ENCODE measurements at regions not wholly inside any gene's neighbourhood (a gene's known extent, or its start where the extent isn't known, plus 50 kb on each side); places are given as distances from the start of the nearest gene placed in this dataset.
A peak's percentile ranks its signal among the peaks of the same experiment; 100 is the strongest.

GRCh38 chr16:80356365-80356764, 184.4 kb upstream of the DYNLRB2 start:
- Mint-ChIP-seq H3K4me1 (no peaks in the 10 kb centered on the region), H3K9me3 (no peaks in the 10 kb centered on the region), H3K27me3 (peaks cover 5% of the 10 kb centered on the region), H3K27ac (no peak overlapping the region), H3K36me3 (ENCODE audit: low read depth) (no peaks in the 10 kb centered on the region), H3K4me3 (no peak overlapping the region)
- no peak for ATAC-seq (replicated peaks)

- peaks cover 12% of the 10 kb centered on the region for H3K27me3 Mint-ChIP-seq
Observed at GRCh38 chr16:80355335-80355734, 185.5 kb upstream of the DYNLRB2 start.

GRCh38 chr16:80350061-80350460, 190.7 kb upstream of the DYNLRB2 start:
- Mint-ChIP-seq H3K27ac (no peak overlapping the region), H3K4me1 (no peaks in the 10 kb centered on the region), H3K4me3 (no peak overlapping the region), H3K9me3 (no peaks in the 10 kb centered on the region), H3K27me3 (peaks cover 10% of the 10 kb centered on the region), H3K36me3 (ENCODE audit: low read depth) (no peaks in the 10 kb centered on the region)
- ATAC-seq (replicated peaks) = no peak

More at GRCh38 chr16:80355335-80355734, 185.5 kb upstream of the DYNLRB2 start:
- Mint-ChIP-seq H3K36me3 (ENCODE audit: low read depth) (no peaks in the 10 kb centered on the region), H3K27ac (no peak overlapping the region), H3K4me1 (no peaks in the 10 kb centered on the region), H3K4me3 (no peak overlapping the region), H3K9me3 (no peaks in the 10 kb centered on the region)
- ATAC-seq (replicated peaks) = no peak

- Mint-ChIP-seq H3K4me3 (no peak overlapping the region), H3K27ac (no peak overlapping the region), H3K4me1 (no peaks in the 10 kb centered on the region), H3K27me3 (peaks cover 10% of the 10 kb centered on the region), H3K36me3 (ENCODE audit: low read depth) (no peaks in the 10 kb centered on the region), H3K9me3 (no peaks in the 10 kb centered on the region)
- ATAC-seq (replicated peaks) = no peak
Observed at GRCh38 chr16:80347900-80348299, 192.9 kb upstream of the DYNLRB2 start.

GRCh38 chr16:80347002-80347401, 193.8 kb upstream of the DYNLRB2 start:
- H3K27ac Mint-ChIP-seq = no peak overlapping the region
- H3K9me3 Mint-ChIP-seq = no peaks in the 10 kb centered on the region
- H3K27me3 Mint-ChIP-seq = peaks cover 10% of the 10 kb centered on the region
- H3K36me3 Mint-ChIP-seq (ENCODE audit: low read depth) = no peaks in the 10 kb centered on the region
- no peak for ATAC-seq (replicated peaks)
- no peaks in the 10 kb centered on the region for H3K4me1 Mint-ChIP-seq
- H3K4me3 Mint-ChIP-seq = no peak overlapping the region

GRCh38 chr16:80346111-80346632, 194.6 kb upstream of the DYNLRB2 start:
- H3K27ac Mint-ChIP-seq = no peak overlapping the region
- peaks cover 10% of the 10 kb centered on the region for H3K27me3 Mint-ChIP-seq
- no peaks in the 10 kb centered on the region for H3K4me1 Mint-ChIP-seq
- no peaks in the 10 kb centered on the region for H3K9me3 Mint-ChIP-seq
- H3K36me3 Mint-ChIP-seq (ENCODE audit: low read depth) = no peaks in the 10 kb centered on the region
- H3K4me3 Mint-ChIP-seq = no peak overlapping the region
- ATAC-seq (replicated peaks) = peak; percentile 73

- H3K4me1 Mint-ChIP-seq = no peaks in the 10 kb centered on the region
- no peak for ATAC-seq (replicated peaks)
Observed at GRCh38 chr16:80345701-80346100, 195.1 kb upstream of the DYNLRB2 start.

GRCh38 chr16:80344570-80344969, 196.2 kb upstream of the DYNLRB2 start:
- Mint-ChIP-seq H3K9me3 (no peaks in the 10 kb centered on the region), H3K4me3 (no peak overlapping the region), H3K27ac (no peak overlapping the region), H3K36me3 (ENCODE audit: low read depth) (no peaks in the 10 kb centered on the region), H3K4me1 (no peaks in the 10 kb centered on the region), H3K27me3 (peaks cover 7% of the 10 kb centered on the region)
- no peak for ATAC-seq (replicated peaks)

More at GRCh38 chr16:80345701-80346100, 195.1 kb upstream of the DYNLRB2 start:
- Mint-ChIP-seq H3K27ac (no peak overlapping the region), H3K9me3 (no peaks in the 10 kb centered on the region), H3K36me3 (ENCODE audit: low read depth) (no peaks in the 10 kb centered on the region), H3K27me3 (peaks cover 5% of the 10 kb centered on the region), H3K4me3 (no peak overlapping the region)

- Mint-ChIP-seq H3K27ac (no peak overlapping the region), H3K9me3 (no peaks in the 10 kb centered on the region), H3K4me1 (no peaks in the 10 kb centered on the region), H3K36me3 (ENCODE audit: low read depth) (no peaks in the 10 kb centered on the region), H3K27me3 (peaks cover 25% of the 10 kb centered on the region), H3K4me3 (no peak overlapping the region)
- no peak for ATAC-seq (replicated peaks)
Observed at GRCh38 chr16:80341263-80341662, 199.5 kb upstream of the DYNLRB2 start.

- Mint-ChIP-seq H3K4me3 (no peak overlapping the region), H3K36me3 (ENCODE audit: low read depth) (no peaks in the 10 kb centered on the region), H3K27ac (no peak overlapping the region), H3K4me1 (no peaks in the 10 kb centered on the region), H3K27me3 (peaks cover 35% of the 10 kb centered on the region), H3K9me3 (no peaks in the 10 kb centered on the region)
- ATAC-seq (replicated peaks) = no peak
Observed at GRCh38 chr16:80337786-80338185, 203.0 kb upstream of the DYNLRB2 start.

GRCh38 chr16:80330803-80331202, 210.0 kb upstream of the DYNLRB2 start:
- Mint-ChIP-seq H3K4me1 (no peaks in the 10 kb centered on the region), H3K27ac (no peak overlapping the region), H3K27me3 (peaks cover 23% of the 10 kb centered on the region), H3K36me3 (ENCODE audit: low read depth) (no peaks in the 10 kb centered on the region), H3K4me3 (no peak overlapping the region), H3K9me3 (no peaks in the 10 kb centered on the region)
- no peak for ATAC-seq (replicated peaks)

- Mint-ChIP-seq H3K4me1 (no peaks in the 10 kb centered on the region), H3K36me3 (ENCODE audit: low read depth) (no peaks in the 10 kb centered on the region), H3K9me3 (no peaks in the 10 kb centered on the region), H3K4me3 (no peak overlapping the region), H3K27me3 (peaks cover 22% of the 10 kb centered on the region), H3K27ac (no peak overlapping the region)
- ATAC-seq (replicated peaks) = no peak
Observed at GRCh38 chr16:80330150-80330549, 210.6 kb upstream of the DYNLRB2 start.

GRCh38 chr16:80327740-80328139, 213.1 kb upstream of the DYNLRB2 start:
- Mint-ChIP-seq H3K27me3 (peaks cover 19% of the 10 kb centered on the region), H3K4me1 (no peaks in the 10 kb centered on the region), H3K9me3 (no peaks in the 10 kb centered on the region), H3K36me3 (ENCODE audit: low read depth) (no peaks in the 10 kb centered on the region), H3K27ac (no peak overlapping the region), H3K4me3 (no peak overlapping the region)
- ATAC-seq (replicated peaks) = no peak

GRCh38 chr16:80324371-80324770, 216.4 kb upstream of the DYNLRB2 start:
- Mint-ChIP-seq H3K27me3 (peaks cover 24% of the 10 kb centered on the region), H3K36me3 (ENCODE audit: low read depth) (no peaks in the 10 kb centered on the region), H3K4me1 (no peaks in the 10 kb centered on the region), H3K27ac (no peak overlapping the region), H3K4me3 (no peak overlapping the region), H3K9me3 (peaks cover 3% of the 10 kb centered on the region)
- no peak for ATAC-seq (replicated peaks)

- no peaks in the 10 kb centered on the region for H3K4me1 Mint-ChIP-seq
- ATAC-seq (replicated peaks) = no peak
- no peak overlapping the region for H3K4me3 Mint-ChIP-seq
- H3K36me3 Mint-ChIP-seq (ENCODE audit: low read depth) = no peaks in the 10 kb centered on the region
- H3K9me3 Mint-ChIP-seq = peaks cover 3% of the 10 kb centered on the region
- H3K27me3 Mint-ChIP-seq = peaks cover 20% of the 10 kb centered on the region
- H3K27ac Mint-ChIP-seq = no peak overlapping the region
Observed at GRCh38 chr16:80323808-80324195, 217.0 kb upstream of the DYNLRB2 start.
